ENCODE measurements at regions not wholly inside any gene's neighbourhood (a gene's known extent, or its start where the extent isn't known, plus 50 kb on each side); places are given as distances from the start of the nearest gene placed in this dataset.

GRCh38 chr15:70449311-70450141 lies 313.8 kb downstream of the UACA start:
- ATAC-seq (ENCODE audit: low read depth) = no peak
- H3K4me3 ChIP-seq (ENCODE audit: severe bottlenecking) = no peak overlapping the region
- no peaks in the 10 kb centered on the region for H3K36me3 ChIP-seq (ENCODE audit: low read depth)
- no peaks in the 10 kb centered on the region for H3K27me3 ChIP-seq (ENCODE audit: insufficient read depth, poor library complexity, severe bottlenecking)
- TF ChIP-seq, protein P1, sequence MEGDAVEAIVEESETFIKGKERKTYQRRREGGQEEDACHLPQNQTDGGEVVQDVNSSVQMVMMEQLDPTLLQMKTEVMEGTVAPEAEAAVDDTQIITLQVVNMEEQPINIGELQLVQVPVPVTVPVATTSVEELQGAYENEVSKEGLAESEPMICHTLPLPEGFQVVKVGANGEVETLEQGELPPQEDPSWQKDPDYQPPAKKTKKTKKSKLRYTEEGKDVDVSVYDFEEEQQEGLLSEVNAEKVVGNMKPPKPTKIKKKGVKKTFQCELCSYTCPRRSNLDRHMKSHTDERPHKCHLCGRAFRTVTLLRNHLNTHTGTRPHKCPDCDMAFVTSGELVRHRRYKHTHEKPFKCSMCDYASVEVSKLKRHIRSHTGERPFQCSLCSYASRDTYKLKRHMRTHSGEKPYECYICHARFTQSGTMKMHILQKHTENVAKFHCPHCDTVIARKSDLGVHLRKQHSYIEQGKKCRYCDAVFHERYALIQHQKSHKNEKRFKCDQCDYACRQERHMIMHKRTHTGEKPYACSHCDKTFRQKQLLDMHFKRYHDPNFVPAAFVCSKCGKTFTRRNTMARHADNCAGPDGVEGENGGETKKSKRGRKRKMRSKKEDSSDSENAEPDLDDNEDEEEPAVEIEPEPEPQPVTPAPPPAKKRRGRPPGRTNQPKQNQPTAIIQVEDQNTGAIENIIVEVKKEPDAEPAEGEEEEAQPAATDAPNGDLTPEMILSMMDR (IDR thresholded peaks at IDR 0.05; ENCODE audit: poor library complexity, severe bottlenecking) = no peak
- H3K27ac ChIP-seq (ENCODE audit: poor library complexity, severe bottlenecking) = no peak overlapping the region
- H3K9me3 ChIP-seq (ENCODE audit: severe bottlenecking) = no peaks in the 10 kb centered on the region
- no peak for DNase-seq (ENCODE audit: low spot score)
- no peaks in the 10 kb centered on the region for H3K4me1 ChIP-seq (ENCODE audit: insufficient read depth, poor library complexity, severe bottlenecking)

DNA sequence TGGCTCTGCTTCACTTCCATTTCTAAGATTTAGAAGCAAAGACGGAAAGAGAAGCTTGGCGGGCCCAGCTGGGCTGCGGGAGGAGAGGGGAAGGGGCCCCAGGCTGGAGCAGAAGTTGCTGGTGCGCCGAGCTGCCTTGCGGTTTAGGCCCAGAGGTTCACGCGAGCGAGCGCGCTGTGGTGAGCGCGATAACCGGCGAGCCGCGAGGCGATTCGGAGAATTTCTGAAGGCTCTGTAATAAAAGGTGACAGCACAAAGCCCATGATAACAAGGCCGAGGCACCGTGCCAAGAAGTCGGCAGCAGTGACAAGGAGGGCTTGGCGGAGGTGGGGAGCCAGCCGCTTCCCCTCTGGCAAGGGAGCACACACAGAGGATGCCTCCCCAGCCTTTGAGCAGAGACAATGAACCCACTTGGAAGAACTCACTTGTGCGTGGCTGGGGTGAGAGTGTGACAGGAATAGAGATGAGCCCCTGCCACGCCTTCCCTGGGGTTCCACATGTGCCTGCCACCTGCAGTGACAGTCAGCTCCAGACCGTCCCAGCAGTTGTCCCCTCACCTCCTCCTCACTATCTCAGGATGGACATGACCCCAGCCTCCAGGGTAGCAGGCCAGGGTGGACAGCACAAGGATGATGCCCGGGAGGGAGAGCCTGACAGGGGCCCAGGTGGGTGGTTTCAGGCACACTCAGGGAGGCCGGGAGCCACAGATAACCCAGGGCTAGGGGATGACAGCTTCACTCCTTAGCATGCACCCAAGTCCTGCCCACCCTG lies 315.2 kb downstream of the UACA start:
- DNase-seq (ENCODE audit: low spot score) = peak; percentile 67
- no peak overlapping the region for H3K27ac ChIP-seq (ENCODE audit: poor library complexity, severe bottlenecking)

DNA sequence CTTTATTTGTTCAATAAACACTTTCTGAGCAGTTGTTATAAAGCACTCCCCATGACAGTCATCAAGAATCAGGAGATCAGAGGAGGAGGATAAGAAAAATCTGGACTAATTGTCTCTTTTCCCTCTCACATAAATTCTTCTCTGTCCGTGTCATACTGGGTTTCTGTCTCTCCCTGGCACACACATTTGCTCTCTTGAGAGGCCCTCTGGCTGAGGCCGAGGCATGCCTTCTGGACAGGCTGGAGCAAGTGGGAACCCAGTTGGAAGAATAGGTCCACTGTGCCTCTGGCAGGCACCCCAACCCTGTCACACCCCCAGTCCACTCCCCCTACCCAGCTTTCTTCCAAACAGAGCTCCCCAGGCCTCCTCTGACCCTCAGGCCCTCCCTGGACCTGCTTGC lies 315.8 kb downstream of the UACA start:
- Histone ChIP-seq H3K27me3 (ENCODE audit: insufficient read depth, poor library complexity, severe bottlenecking) (no peaks in the 10 kb centered on the region), H3K4me3 (ENCODE audit: severe bottlenecking) (no peak overlapping the region), H3K27ac (ENCODE audit: poor library complexity, severe bottlenecking) (no peak overlapping the region), H3K4me1 (ENCODE audit: insufficient read depth, poor library complexity, severe bottlenecking) (no peaks in the 10 kb centered on the region), H3K36me3 (ENCODE audit: low read depth) (no peaks in the 10 kb centered on the region), H3K9me3 (ENCODE audit: severe bottlenecking) (no peaks in the 10 kb centered on the region)
- ATAC-seq (ENCODE audit: low read depth) = no peak
- DNase-seq (ENCODE audit: low spot score) = no peak
- TF ChIP-seq, protein P1 (IDR thresholded peaks at IDR 0.05; ENCODE audit: poor library complexity, severe bottlenecking) = no peak

More for the DNA sequence above, 315.2 kb downstream of the UACA start:
- no peaks in the 10 kb centered on the region for H3K9me3 ChIP-seq (ENCODE audit: severe bottlenecking)
- H3K27me3 ChIP-seq (ENCODE audit: insufficient read depth, poor library complexity, severe bottlenecking) = no peaks in the 10 kb centered on the region
- no peaks in the 10 kb centered on the region for H3K4me1 ChIP-seq (ENCODE audit: insufficient read depth, poor library complexity, severe bottlenecking)
- TF ChIP-seq, protein P1 (IDR thresholded peaks at IDR 0.05; ENCODE audit: poor library complexity, severe bottlenecking) = no peak
- ATAC-seq (ENCODE audit: low read depth) = no peak
- no peaks in the 10 kb centered on the region for H3K36me3 ChIP-seq (ENCODE audit: low read depth)
- H3K4me3 ChIP-seq (ENCODE audit: severe bottlenecking) = no peak overlapping the region

DNA sequence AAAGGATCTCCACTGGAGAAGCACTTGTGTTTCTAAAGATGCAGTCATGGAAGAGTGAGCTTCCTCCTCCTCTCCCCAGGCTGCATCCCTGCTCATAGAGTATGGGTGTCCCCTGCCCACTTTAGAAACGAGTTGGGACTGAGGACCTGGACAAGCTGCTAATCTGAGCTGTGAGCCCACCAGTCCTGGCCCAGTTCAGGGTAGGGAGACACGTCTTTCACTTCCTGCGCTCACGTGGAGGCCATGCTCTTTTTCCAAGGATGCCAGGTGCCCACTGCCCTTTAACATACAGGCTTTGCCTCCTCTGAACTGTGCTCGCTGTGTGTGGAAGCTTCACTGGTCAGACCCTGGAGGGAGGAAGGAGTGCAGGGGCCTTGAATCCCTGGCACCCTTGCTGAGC lies 316.3 kb downstream of the UACA start:
- H3K36me3 ChIP-seq (ENCODE audit: low read depth) = no peaks in the 10 kb centered on the region
- ATAC-seq (ENCODE audit: low read depth) = no peak
- no peaks in the 10 kb centered on the region for H3K27me3 ChIP-seq (ENCODE audit: insufficient read depth, poor library complexity, severe bottlenecking)
- TF ChIP-seq, protein P1 (IDR thresholded peaks at IDR 0.05; ENCODE audit: poor library complexity, severe bottlenecking) = no peak
- no peaks in the 10 kb centered on the region for H3K9me3 ChIP-seq (ENCODE audit: severe bottlenecking)
- no peak overlapping the region for H3K4me3 ChIP-seq (ENCODE audit: severe bottlenecking)
- no peaks in the 10 kb centered on the region for H3K4me1 ChIP-seq (ENCODE audit: insufficient read depth, poor library complexity, severe bottlenecking)
- no peak for DNase-seq (ENCODE audit: low spot score)
- no peak overlapping the region for H3K27ac ChIP-seq (ENCODE audit: poor library complexity, severe bottlenecking)
